Lung (tissue), 11 donors: ENCODE measurements at regions not wholly inside any gene's neighbourhood (a gene's known extent, or its start where the extent isn't known, plus 50 kb on each side); places are given as distances from the start of the nearest gene placed in this dataset.
A peak's percentile ranks its signal among the peaks of the same experiment; 100 is the strongest.

Experiments used
- ATAC-seq: fragments of 200-7000 bp; cut with Tn5 transposase; one replicate; pipeline ENCODE4 v1.9.1; 2020; ENCODE audit warnings: moderate number of reproducible peaks; ENCODE audit not compliant: insufficient read depth, low FRiP score
- DNase-seq, 3 donors: peaks; one replicate each; pipeline ENCODE4 v3.0.0-alpha.2; 2013 to 2017
- H3K27ac ChIP-seq, 2 donors: one replicate each; pipeline ENCODE4 v1.5.1; 2013; ENCODE audit warnings: mild to moderate bottlenecking in 2 of 2, moderate library complexity in 2 of 2, control low read depth in 1 of 2, inconsistent platforms in 1 of 2, low read depth in 1 of 2, low read length in 1 of 2
- H3K27me3 ChIP-seq, 3 donors: one replicate each; pipeline ENCODE4 v1.5.1; 2013; ENCODE audit warnings: low read length in 2 of 3; ENCODE audit not compliant: control insufficient read depth in 3 of 3, insufficient read depth in 3 of 3
- H3K36me3 ChIP-seq, 4 donors: one replicate each; pipeline ENCODE4 v1.5.1; 2013; ENCODE audit warnings: low read length in 4 of 4, mild to moderate bottlenecking in 1 of 4, moderate library complexity in 1 of 4; ENCODE audit not compliant: control insufficient read depth in 4 of 4, insufficient read depth in 4 of 4
- H3K4me1 ChIP-seq, 5 donors: one replicate each; pipeline ENCODE4 v1.5.1; 2013; ENCODE audit warnings: low read length in 5 of 5, mild to moderate bottlenecking in 2 of 5, moderate library complexity in 1 of 5; ENCODE audit not compliant: control insufficient read depth in 5 of 5, insufficient read depth in 5 of 5
- H3K4me3 ChIP-seq: one replicate; pipeline ENCODE4 v1.5.1; 2013; ENCODE audit warnings: mild to moderate bottlenecking, control low read depth, moderate library complexity
- H3K9ac ChIP-seq, 2 donors: one replicate each; pipeline ENCODE4 v1.5.1; 2013; ENCODE audit warnings: low read length in 2 of 2, control low read depth in 1 of 2; ENCODE audit not compliant: insufficient read depth in 1 of 2
- H3K9me3 ChIP-seq, 4 donors: one replicate each; pipeline ENCODE4 v1.5.1; 2013; ENCODE audit warnings: low read length in 3 of 4, mild to moderate bottlenecking in 1 of 4, moderate library complexity in 1 of 4; ENCODE audit not compliant: control insufficient read depth in 4 of 4, insufficient read depth in 3 of 4
- CTCF ChIP-seq: IDR thresholded peaks from 2 replicates; pipeline ENCODE4 v1.5.1; 2012; ENCODE audit warnings: mild to moderate bottlenecking; ENCODE audit errors: control extremely low read depth, extremely low read depth
- WGBS, 2 donors: extraction: QIAGEN DNeasy Blood & Tissue Kit; methylation state at CpG; one replicate each; pipeline ENCODE4 v1.1.7; 2013; 5-methylcytosine and 5-hydroxymethylcytosine counted together
- donor health status: control.
- donor health status: control.
- donor health status: Bipolar disorder and iron deficiency.
- donor health status: healthy.
- donor health status: DM: yes; HTN: yes; CAD: no.

- H3K4me1 ChIP-seq, result no peaks in the 10 kb centered on the region
- H3K36me3 ChIP-seq, result no peaks in the 10 kb centered on the region
- ATAC-seq (no peak), DNase-seq (no peak)
- 86 to 90% methylated on average over 1 of the region's 1 CpG for WGBS, 2 donors
- H3K9ac ChIP-seq, result no peak overlapping the region
- no peak overlapping the region for H3K4me3 ChIP-seq
- no peak for TF ChIP-seq CTCF
- H3K27me3 ChIP-seq, result no peaks in the 10 kb centered on the region
- H3K27ac ChIP-seq, result no peak overlapping the region
- H3K9me3 ChIP-seq, result no peaks in the 10 kb centered on the region
Observed at GRCh38 chr13:104900191-104900817, 1635.2 kb downstream of the EFNB2 start.

GRCh38 chr13:104898484-104898883 is 1637.0 kb downstream of the EFNB2 start:
- Histone ChIP-seq H3K9ac (no peak overlapping the region), H3K27me3 (no peaks in the 10 kb centered on the region), H3K4me1 (no peaks in the 10 kb centered on the region), H3K4me3 (no peak overlapping the region), H3K27ac (no peak overlapping the region), H3K36me3 (no peaks in the 10 kb centered on the region), H3K9me3 (no peaks in the 10 kb centered on the region)
- WGBS, 2 donors, result 93 to 98% methylated on average over 3 of the region's 3 CpGs
- no peak for TF ChIP-seq CTCF
- DNase-seq, result no peak
- no peak for ATAC-seq

DNA sequence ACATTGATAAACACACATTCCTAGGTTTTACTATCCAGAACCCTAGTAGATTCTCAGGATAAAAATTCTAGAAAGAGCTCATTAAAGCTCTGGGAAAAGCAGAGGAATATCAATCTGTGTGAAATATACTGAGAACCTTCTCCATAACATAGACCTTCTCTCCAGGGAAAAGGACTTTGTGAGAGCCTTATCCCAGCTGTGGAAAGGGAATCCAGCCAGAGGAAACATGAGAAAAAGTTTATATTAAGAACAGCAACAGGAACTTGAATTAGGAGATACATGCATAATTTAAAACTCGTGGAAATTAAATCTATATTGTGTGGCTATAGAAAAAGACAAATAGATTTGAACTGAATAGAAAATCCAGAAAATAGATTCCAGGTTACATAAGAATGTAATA is 1639.9 kb downstream of the EFNB2 start:
- no peak overlapping the region for H3K4me3 ChIP-seq
- H3K36me3 ChIP-seq, result no peaks in the 10 kb centered on the region
- H3K27me3 ChIP-seq, result no peaks in the 10 kb centered on the region
- no peak overlapping the region for H3K9ac ChIP-seq
- TF ChIP-seq CTCF, result no peak
- H3K4me1 ChIP-seq, result no peaks in the 10 kb centered on the region
- DNase-seq (peak in 2 of 3 donors; percentile 49 to 72), ATAC-seq (no peak)
- H3K9me3 ChIP-seq, result no peaks in the 10 kb centered on the region
- 53 to 63% methylated on average over 1 of the region's 1 CpG for WGBS, 2 donors
- H3K27ac ChIP-seq, result no peak overlapping the region
